ENCODE measurements at regions not wholly inside any gene's neighbourhood (a gene's known extent, or its start where the extent isn't known, plus 50 kb on each side); places are given as distances from the start of the nearest gene placed in this dataset.

GRCh38 chr1:221903594-221903993 lies 161.7 kb upstream of the DUSP10 start:
- DNase-seq: no peak

- DNase-seq: no peak
These were observed 161.1 kb upstream of the DUSP10 start for GRCh38 chr1:221902961-221903360.

GRCh38 chr1:221900678-221901077 lies 158.8 kb upstream of the DUSP10 start:
- DNase-seq: no peak

GRCh38 chr1:221897321-221897721 lies 155.4 kb upstream of the DUSP10 start:
- DNase-seq: no peak

- DNase-seq: no peak
These were observed 150.5 kb upstream of the DUSP10 start for GRCh38 chr1:221892301-221892830.

- DNase-seq: no peak
These were observed 149.8 kb upstream of the DUSP10 start for GRCh38 chr1:221891708-221892107.

GRCh38 chr1:221888801-221889200 lies 146.9 kb upstream of the DUSP10 start:
- DNase-seq: no peak

GRCh38 chr1:221888218-221888617 lies 146.3 kb upstream of the DUSP10 start:
- DNase-seq: no peak

- DNase-seq: no peak
These were observed 145.9 kb upstream of the DUSP10 start for GRCh38 chr1:221887758-221888157.

GRCh38 chr1:221887415-221887746 lies 145.5 kb upstream of the DUSP10 start:
- no peak for DNase-seq

- DNase-seq: no peak
These were observed 145.0 kb upstream of the DUSP10 start for GRCh38 chr1:221886743-221887414.

- DNase-seq: no peak
These were observed 144.4 kb upstream of the DUSP10 start for GRCh38 chr1:221886311-221886710.

GRCh38 chr1:221884821-221885220 lies 142.9 kb upstream of the DUSP10 start:
- DNase-seq: no peak

GRCh38 chr1:221881805-221882581 lies 140.1 kb upstream of the DUSP10 start:
- no peak for DNase-seq

- DNase-seq: no peak
These were observed 138.3 kb upstream of the DUSP10 start for GRCh38 chr1:221880182-221880581.

- no peak for DNase-seq
These were observed 136.2 kb upstream of the DUSP10 start for GRCh38 chr1:221878134-221878533.

GRCh38 chr1:221877311-221877710 lies 135.4 kb upstream of the DUSP10 start:
- no peak for DNase-seq

- DNase-seq: no peak
These were observed 133.1 kb upstream of the DUSP10 start for GRCh38 chr1:221875004-221875330.

- DNase-seq: no peak
These were observed 132.6 kb upstream of the DUSP10 start for GRCh38 chr1:221874285-221875003.

- DNase-seq: no peak
These were observed 131.8 kb upstream of the DUSP10 start for GRCh38 chr1:221873673-221874072.

GRCh38 chr1:221871056-221871455 lies 129.2 kb upstream of the DUSP10 start:
- no peak for DNase-seq

GRCh38 chr1:221869779-221870178 lies 127.9 kb upstream of the DUSP10 start:
- no peak for DNase-seq

GRCh38 chr1:221868593-221869303 lies 126.9 kb upstream of the DUSP10 start:
- no peak for DNase-seq

All from activated CD8-positive, alpha-beta memory T cell treated with anti-CD3 and anti-CD28 coated beads, Interleukin-2, amount 50 U/mL, for 4 hours (primary cell).